IMR-90 (cell line): ENCODE measurements at regions not wholly inside any gene's neighbourhood (a gene's known extent, or its start where the extent isn't known, plus 50 kb on each side); places are given as distances from the start of the nearest gene placed in this dataset.

ENCODE experiments used
- ATAC-seq: fragments of 200-7000 bp; cut with Tn5 transposase; 2 replicates; pipeline ENCODE4 v1.9.1; 2020; ENCODE audit warnings: low read depth, mild to moderate bottlenecking, moderate library complexity
- BruUV-seq: library from RNA; stranded (reverse); fragments of 400-500 nt; replicated peaks from 2 replicates; lab custom pipeline; 2021; lab: Mats Ljungman, UMichigan
- CTCF ChIA-PET: fragments of 300-600 bp; formaldehyde crosslinking; extraction: SDS; loops from one replicate; lab custom pipeline; 2021; ENCODE audit warnings: antibody characterized with exemption; lab: Yijun Ruan, JAX
- POLR2A ChIA-PET: fragments of 300-600 bp; sonication (Branson Sonifier 250); formaldehyde crosslinking; loops from one replicate; lab custom pipeline; 2022; ENCODE audit warnings: antibody characterized with exemption; ENCODE audit not compliant: unreplicated experiment; lab: Charles Lee
- DNase-seq: peaks from one replicate; pipeline ENCODE4 v3.0.0; 2013
- H2AFZ ChIP-seq: replicated peaks from 2 replicates; pipeline ENCODE3; 2013; ENCODE audit warnings: low read length, mild to moderate bottlenecking; ENCODE audit not compliant: poor library complexity
- H2AK5ac ChIP-seq: 2 replicates; pipeline ENCODE4 v1.6.1; 2013; ENCODE audit warnings: low read depth, low read length, inconsistent platforms
- H2AK9ac ChIP-seq: replicated peaks from 2 replicates; pipeline ENCODE3; 2013; ENCODE audit warnings: mild to moderate bottlenecking, low read depth, low read length, moderate library complexity; ENCODE audit not compliant: poor library complexity
- H2BK120ac ChIP-seq: 2 replicates; pipeline ENCODE4 v1.6.1; 2013; ENCODE audit warnings: low read depth, low read length, inconsistent platforms
- H2BK15ac ChIP-seq: 3 replicates; pipeline ENCODE4 v1.6.1; 2013; ENCODE audit warnings: low read depth, low read length, inconsistent platforms
- H2BK20ac ChIP-seq: 2 replicates; pipeline ENCODE4 v1.6.1; 2013; ENCODE audit warnings: low read depth, mild to moderate bottlenecking, inconsistent platforms, low read length, moderate library complexity
- H2BK5ac ChIP-seq: 2 replicates; pipeline ENCODE4 v1.6.1; 2013; ENCODE audit warnings: mild to moderate bottlenecking, low read depth, low read length, inconsistent platforms; ENCODE audit not compliant: poor library complexity, severe bottlenecking
- H3K14ac ChIP-seq: replicated peaks from 2 replicates; pipeline ENCODE4 v1.6.1; 2013; ENCODE audit warnings: low read depth, low read length, inconsistent platforms
- H3K18ac ChIP-seq: 2 replicates; pipeline ENCODE4 v1.6.1; 2013; ENCODE audit warnings: low read depth, low read length, control low read depth
- H3K23ac ChIP-seq: 2 replicates; pipeline ENCODE4 v1.6.1; 2013; ENCODE audit warnings: low read depth, low read length, inconsistent platforms
- H3K27ac ChIP-seq: 2 replicates; pipeline ENCODE4 v1.5.1; 2013; ENCODE audit warnings: mild to moderate bottlenecking, control low read depth, low read length; ENCODE audit not compliant: insufficient read depth
- H3K27me3 ChIP-seq: 2 replicates; pipeline ENCODE4 v1.6.1; 2013; ENCODE audit warnings: low read length; ENCODE audit not compliant: control insufficient read depth, insufficient read depth
- H3K36me3 ChIP-seq: 2 replicates; pipeline ENCODE4 v1.6.1; 2013; ENCODE audit warnings: low read length, mixed read lengths; ENCODE audit not compliant: control insufficient read depth, insufficient read depth
- H3K4ac ChIP-seq: 2 replicates; pipeline ENCODE4 v1.6.1; 2013; ENCODE audit warnings: low read depth, low read length, inconsistent platforms
- H3K4me1 ChIP-seq: 2 replicates; pipeline ENCODE4 v1.6.1; 2013; ENCODE audit warnings: low read length, mixed read lengths; ENCODE audit not compliant: control insufficient read depth, insufficient read depth
- H3K4me2 ChIP-seq: 2 replicates; pipeline ENCODE4 v1.6.1; 2013; ENCODE audit warnings: low read depth, mild to moderate bottlenecking, control low read depth, low read length, moderate library complexity
- H3K4me3 ChIP-seq: 2 replicates; pipeline ENCODE4 v1.5.1; 2013; ENCODE audit warnings: low read depth, mild to moderate bottlenecking, control low read depth, low read length, moderate library complexity; ENCODE audit not compliant: insufficient read depth
- H3K56ac ChIP-seq: 2 replicates; pipeline ENCODE4 v1.6.1; 2013; ENCODE audit warnings: low read length, inconsistent platforms; ENCODE audit not compliant: insufficient read depth; ENCODE audit errors: extremely low read depth
- H3K79me1 ChIP-seq, 2 experiments: 2 replicates each; pipeline ENCODE4 v1.6.1; 2013; ENCODE audit warnings: low read length in 2 of 2, inconsistent platforms in 1 of 2, low read depth in 1 of 2
- H3K9ac ChIP-seq: 2 replicates; pipeline ENCODE4 v1.6.1; 2013; ENCODE audit warnings: low read depth, low read length, control low read depth
- H3K9me1 ChIP-seq: 2 replicates; pipeline ENCODE4 v1.6.1; 2013; ENCODE audit warnings: low read length, inconsistent platforms; ENCODE audit not compliant: insufficient read depth
- H3K9me3 ChIP-seq: 2 replicates; pipeline ENCODE4 v1.6.1; 2013; ENCODE audit warnings: low read length; ENCODE audit not compliant: control insufficient read depth, insufficient read depth
- H4K20me1 ChIP-seq: 2 replicates; pipeline ENCODE4 v1.6.1; 2013; ENCODE audit warnings: low read length, inconsistent platforms; ENCODE audit not compliant: insufficient read depth
- H4K5ac ChIP-seq: 2 replicates; pipeline ENCODE4 v1.6.1; 2013; ENCODE audit warnings: mild to moderate bottlenecking, low read depth, low read length, control low read depth
- H4K8ac ChIP-seq, 2 experiments: 2 replicates each; pipeline ENCODE4 v1.6.1; 2013; ENCODE audit warnings: low read depth in 2 of 2, low read length in 2 of 2, control low read depth in 1 of 2, inconsistent platforms in 1 of 2
- H4K91ac ChIP-seq: 2 replicates; pipeline ENCODE4 v1.6.1; 2013; ENCODE audit warnings: low read depth, low read length, inconsistent platforms; ENCODE audit not compliant: insufficient read depth
- POLR2A ChIP-seq: IDR thresholded peaks from 2 replicates; pipeline ENCODE4 v1.6.1; 2012; ENCODE audit warnings: mild to moderate bottlenecking, low read depth, low read length
- dilution Hi-C: fragments of 300-500 bp; cut with HindIII; formaldehyde crosslinking; loops from one replicate; pipeline ENCODE4 v1.14.3; 2018; ENCODE audit warnings: low sequenced_read_pairs; ENCODE audit not compliant: unreplicated experiment
- in situ Hi-C: fragments of 300-500 bp; cut with MboI; formaldehyde crosslinking; loops from 3 replicates; pipeline ENCODE4 v1.14.3; 2019; ENCODE audit warnings: low sequenced_read_pairs, inconsistent platforms, mixed read lengths
- intact Hi-C: fragments of 100-400 bp; cut with micrococcal nuclease; formaldehyde crosslinking; loops from 2 replicates; pipeline ENCODE4 v1.10.0; 2022

DNA sequence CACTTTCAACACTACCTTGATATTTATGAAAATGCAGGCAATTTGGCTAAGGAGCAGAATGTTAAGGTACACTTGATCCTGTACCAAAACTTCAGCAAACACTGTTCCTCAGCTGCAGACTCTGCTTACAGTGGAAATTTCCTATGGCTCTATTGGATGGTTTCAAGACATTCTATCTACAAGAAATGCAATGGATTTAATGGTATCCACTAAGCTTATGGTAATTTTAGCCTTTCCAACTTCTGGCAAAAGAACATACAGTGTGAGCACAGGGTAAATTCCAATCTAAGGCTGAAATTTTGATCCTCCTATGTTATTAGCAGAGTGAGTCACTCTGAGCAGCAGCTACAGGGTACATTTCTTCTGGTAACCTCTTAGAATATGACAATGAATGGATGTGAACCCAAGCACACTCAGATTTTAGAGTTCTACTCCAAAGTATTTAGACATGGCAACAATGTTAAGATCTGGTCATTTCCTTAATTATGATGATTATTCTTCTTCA, 361.8 kb upstream of the PIK3C3 start:
- Histone ChIP-seq H3K4me2 (no peak overlapping the region), H2BK15ac (no peak overlapping the region), H2BK120ac (no peak overlapping the region), H3K79me1 (no peaks in the 10 kb centered on the region), H3K4me3 (no peak overlapping the region), H3K56ac (no peak overlapping the region), H3K23ac (no peak overlapping the region), H3K36me3 (no peaks in the 10 kb centered on the region), H2AK5ac (no peak overlapping the region), H3K9me3 (no peaks in the 10 kb centered on the region), H4K20me1 (no peaks in the 10 kb centered on the region), H4K8ac (no peak overlapping the region), H2BK20ac (no peak overlapping the region), H3K4me1 (no peaks in the 10 kb centered on the region), H3K27me3 (no peaks in the 10 kb centered on the region), H3K9me1 (no peaks in the 10 kb centered on the region), H4K91ac (no peak overlapping the region), H3K27ac (no peak overlapping the region), H3K18ac (no peak overlapping the region), H2AFZ (no peak overlapping the region), H4K5ac (no peak overlapping the region), H3K4ac (no peak overlapping the region), H3K9ac (no peak overlapping the region), H2AK9ac (no peak overlapping the region), H3K14ac (no peak overlapping the region), H2BK5ac (no peak overlapping the region)
- ATAC-seq = no peak
- in situ Hi-C loops (no loop called here), dilution Hi-C loops (no loop called here), intact Hi-C loops (no loop called here)
- TF ChIP-seq POLR2A = no peak
- ChIA-PET POLR2A (no interaction called here), CTCF (no interaction called here)
- DNase-seq = no peak
- BruUV-seq = no TSS peak
